ENCODE measurements at regions not wholly inside any gene's neighbourhood (a gene's known extent, or its start where the extent isn't known, plus 50 kb on each side); places are given as distances from the start of the nearest gene placed in this dataset.
"Not testable (repeated sequence)": the region's sequence is repeated elsewhere in the genome, so short reads cannot be mapped to it uniquely, and the experiment has no call there.

GRCh38 chr1:149635290-149635899 is 51.7 kb downstream of the PPIAL4C start:
- not testable (repeated sequence) for DNase-seq

GRCh38 chr1:149636286-149637122 is 52.9 kb downstream of the PPIAL4C start:
- not testable (repeated sequence) for DNase-seq

- not testable (repeated sequence) for DNase-seq
These were observed 54.8 kb downstream of the PPIAL4C start for GRCh38 chr1:149638481-149638880.

GRCh38 chr1:149638901-149639658 is 55.4 kb downstream of the PPIAL4C start:
- not testable (repeated sequence) for DNase-seq

- DNase-seq: not testable (repeated sequence)
These were observed 57.5 kb downstream of the PPIAL4C start for GRCh38 chr1:149641179-149641578.

GRCh38 chr1:149644818-149645217 is 61.2 kb downstream of the PPIAL4C start:
- not testable (repeated sequence) for DNase-seq

GRCh38 chr1:149646360-149647017 is 62.8 kb downstream of the PPIAL4C start:
- not testable (repeated sequence) for DNase-seq

GRCh38 chr1:149647018-149647373 is 63.3 kb downstream of the PPIAL4C start:
- DNase-seq: not testable (repeated sequence)

GRCh38 chr1:149657750-149658149 is 74.1 kb downstream of the PPIAL4C start:
- DNase-seq: not testable (repeated sequence)

- DNase-seq: not testable (repeated sequence)
These were observed 74.5 kb downstream of the PPIAL4C start for GRCh38 chr1:149658175-149658574.

- not testable (repeated sequence) for DNase-seq
These were observed 81.0 kb downstream of the PPIAL4C start for GRCh38 chr1:149664624-149665023.

- not testable (repeated sequence) for DNase-seq
These were observed 81.4 kb downstream of the PPIAL4C start for GRCh38 chr1:149665033-149665432.

- not testable (repeated sequence) for DNase-seq
These were observed 81.9 kb downstream of the PPIAL4C start for GRCh38 chr1:149665528-149665927.

- not testable (repeated sequence) for DNase-seq
These were observed 89.7 kb downstream of the PPIAL4C start for GRCh38 chr1:149673231-149673909.

GRCh38 chr1:149674921-149675320 is 91.3 kb downstream of the PPIAL4C start:
- DNase-seq: not testable (repeated sequence)

- DNase-seq: not testable (repeated sequence)
These were observed 93.7 kb downstream of the PPIAL4C start for GRCh38 chr1:149677359-149677758.

- not testable (repeated sequence) for DNase-seq
These were observed 95.8 kb upstream of the FCGR1A start for GRCh38 chr1:149686593-149687238.

- not testable (repeated sequence) for DNase-seq
These were observed 91.1 kb upstream of the FCGR1A start for GRCh38 chr1:149691399-149691798.

- DNase-seq: not testable (repeated sequence)
These were observed 89.5 kb upstream of the FCGR1A start for GRCh38 chr1:149692804-149693539.

- DNase-seq: not testable (repeated sequence)
These were observed 87.4 kb upstream of the FCGR1A start for GRCh38 chr1:149695066-149695465.

GRCh38 chr1:149700220-149700619 is 82.3 kb upstream of the FCGR1A start:
- not testable (repeated sequence) for DNase-seq
